H1 (cell line): ENCODE measurements at regions not wholly inside any gene's neighbourhood (a gene's known extent, or its start where the extent isn't known, plus 50 kb on each side); places are given as distances from the start of the nearest gene placed in this dataset.

Source experiments
- POLR2AphosphoS5 ChIP-seq: IDR thresholded peaks from 2 replicates; pipeline ENCODE4 v1.6.1; 2011; ENCODE audit warnings: low read depth, low read length
- RFX5 ChIP-seq: IDR thresholded peaks from 2 replicates; pipeline ENCODE4 v1.6.1; 2011; ENCODE audit warnings: low read depth, low read length, improper control_type of control experiment, borderline replicate concordance
- SIX5 ChIP-seq: IDR thresholded peaks from 2 replicates; pipeline ENCODE4 v1.6.1; 2011; ENCODE audit warnings: mild to moderate bottlenecking, low read depth, low read length
- TAF7 ChIP-seq: optimal IDR thresholded peaks from 2 replicates; pipeline ENCODE3; 2011; ENCODE audit warnings: low read depth, mild to moderate bottlenecking, inconsistent platforms, low read length, moderate library complexity, borderline replicate concordance
- TBP ChIP-seq: IDR thresholded peaks from 2 replicates; pipeline ENCODE4 v1.6.1; 2011; ENCODE audit warnings: low read depth, low read length, improper control_type of control experiment

DNA sequence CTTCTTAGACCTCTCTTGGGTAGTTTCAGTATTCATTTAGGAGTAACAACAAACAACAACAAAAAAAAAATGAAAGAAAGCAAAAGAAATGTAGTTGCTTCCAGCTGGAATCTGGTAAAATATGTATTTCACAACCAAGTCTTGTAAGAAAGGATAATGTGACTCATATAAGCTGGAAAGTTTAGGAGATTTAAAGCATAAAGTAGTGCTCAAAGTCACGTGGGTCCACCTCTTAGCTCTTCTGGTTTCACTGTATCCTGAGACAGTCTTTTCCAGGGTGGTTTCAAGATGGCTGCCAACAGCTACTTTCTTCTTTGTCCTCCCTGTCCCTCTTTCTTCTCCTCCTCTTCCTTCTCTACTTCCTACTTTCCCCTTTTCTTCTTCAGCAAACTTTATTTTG, 69.5 kb upstream of the CDK13 start:
- no peak for TF ChIP-seq POLR2AphosphoS5
- no peak for TF ChIP-seq TAF7
- TF ChIP-seq RFX5, result no peak
- TF ChIP-seq SIX5, result no peak
- no peak for TF ChIP-seq TBP
